ENCODE measurements at regions not wholly inside any gene's neighbourhood (a gene's known extent, or its start where the extent isn't known, plus 50 kb on each side); places are given as distances from the start of the nearest gene placed in this dataset.

GRCh38 chr19:28454083-28454482 lies 758.9 kb downstream of the UQCRFS1 start:
- H3K4me3 ChIP-seq (ENCODE audit: control insufficient read depth in 1 of 7, extremely low read depth in 1 of 7, insufficient read depth in 4 of 7, low read depth in 2 of 7, low read length in 6 of 7) = no peak overlapping the region
- no peaks in the 10 kb centered on the region for H3K9me3 ChIP-seq (ENCODE audit: control extremely low read depth in 1 of 5, control insufficient read depth in 4 of 5, insufficient read depth in 2 of 5, low read depth in 1 of 5, low read length in 4 of 5)
- CTCF ChIA-PET = interaction anchor here (0.7 kb wide), 1 partner anchor 32 kb away, joined by 3 read pairs; no protein-coding TSS in a partner anchor
- no peaks in the 10 kb centered on the region for H3K27me3 ChIP-seq (replicated peaks in 2 of 5; ENCODE audit: control insufficient read depth in 4 of 5, insufficient read depth in 5 of 5, low read length in 4 of 5)
- POLR2A ChIA-PET = no interaction called here
- no peaks in the 10 kb centered on the region for H3K4me1 ChIP-seq (ENCODE audit: control extremely low read depth in 1 of 4, control insufficient read depth in 4 of 4, insufficient read depth in 4 of 4, low read length in 3 of 4)
- no peaks in the 10 kb centered on the region for H3K36me3 ChIP-seq (ENCODE audit: control insufficient read depth in 4 of 4, insufficient read depth in 4 of 4, low read length in 3 of 4)
- H3K27ac ChIP-seq (ENCODE audit: insufficient read depth in 1 of 2, low read depth in 1 of 2, low read length in 2 of 2, poor library complexity in 1 of 2, severe bottlenecking in 2 of 2) = no peak overlapping the region
- DNase-seq = no peak
- 90% methylated on average over 3 of the region's 3 CpGs for WGBS (ENCODE audit: insufficient coverage)

DNA sequence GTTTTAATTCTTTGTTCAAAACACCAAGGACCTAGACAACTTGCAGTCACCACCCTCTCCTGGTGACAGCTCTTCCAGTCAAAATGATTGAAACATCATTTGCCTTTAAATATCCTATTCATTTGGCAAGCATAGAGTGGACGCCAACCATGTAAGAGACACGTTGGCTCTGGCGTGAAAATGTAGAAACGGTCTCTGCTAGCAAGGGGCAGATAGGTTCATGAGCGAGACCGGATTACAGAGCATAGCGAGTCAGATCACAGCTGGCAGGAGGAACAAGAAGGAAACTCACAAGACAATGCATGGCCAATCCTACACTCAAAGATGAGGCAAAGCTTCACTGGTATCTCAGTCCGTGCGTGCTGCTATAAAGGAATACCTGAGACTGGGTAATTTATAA lies 759.5 kb downstream of the UQCRFS1 start:
- CTCF ChIA-PET = no interaction called here
- Histone ChIP-seq H3K4me1 (ENCODE audit: control extremely low read depth in 1 of 4, control insufficient read depth in 4 of 4, insufficient read depth in 4 of 4, low read length in 3 of 4) (no peaks in the 10 kb centered on the region), H3K27ac (ENCODE audit: insufficient read depth in 1 of 2, low read depth in 1 of 2, low read length in 2 of 2, poor library complexity in 1 of 2, severe bottlenecking in 2 of 2) (no peak overlapping the region), H3K36me3 (ENCODE audit: control insufficient read depth in 4 of 4, insufficient read depth in 4 of 4, low read length in 3 of 4) (no peaks in the 10 kb centered on the region), H3K27me3 (replicated peaks in 2 of 5; ENCODE audit: control insufficient read depth in 4 of 5, insufficient read depth in 5 of 5, low read length in 4 of 5) (no peaks in the 10 kb centered on the region), H3K4me3 (ENCODE audit: control insufficient read depth in 1 of 7, extremely low read depth in 1 of 7, insufficient read depth in 4 of 7, low read depth in 2 of 7, low read length in 6 of 7) (no peak overlapping the region), H3K9me3 (ENCODE audit: control extremely low read depth in 1 of 5, control insufficient read depth in 4 of 5, insufficient read depth in 2 of 5, low read depth in 1 of 5, low read length in 4 of 5) (no peaks in the 10 kb centered on the region)
- 94% methylated on average over 9 of the region's 9 CpGs for WGBS (ENCODE audit: insufficient coverage)
- POLR2A ChIA-PET = no interaction called here
- DNase-seq = no peak

DNA sequence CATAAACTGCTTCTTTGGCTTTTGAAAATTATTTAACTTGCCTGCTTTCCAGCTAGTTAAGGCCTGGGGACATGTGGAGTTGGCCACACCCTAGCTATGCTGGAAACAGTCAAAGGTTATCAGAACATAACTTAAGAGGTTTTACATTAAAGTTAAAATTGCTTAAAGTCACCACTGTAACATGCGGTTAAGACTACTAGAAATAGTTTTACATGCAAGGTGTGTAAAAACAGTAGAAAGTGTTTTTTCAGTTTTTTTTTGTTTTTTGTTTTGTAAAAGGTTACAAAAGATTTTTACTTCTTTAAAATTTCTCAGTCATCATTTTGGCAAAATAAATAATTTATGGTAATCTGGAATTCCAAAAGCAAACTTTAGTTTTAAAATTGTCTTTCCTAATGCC lies 763.1 kb downstream of the UQCRFS1 start:
- no peaks in the 10 kb centered on the region for H3K27me3 ChIP-seq (replicated peaks in 2 of 5; ENCODE audit: control insufficient read depth in 4 of 5, insufficient read depth in 5 of 5, low read length in 4 of 5)
- WGBS (ENCODE audit: insufficient coverage) = no CpG with 5 or more reads among the region's 1 CpG
- CTCF ChIA-PET = interaction anchor here (1.7 kb wide), 1 partner anchor 19 kb away, joined by 4 read pairs; no protein-coding TSS in a partner anchor
- no peak for DNase-seq
- no peak overlapping the region for H3K27ac ChIP-seq (ENCODE audit: insufficient read depth in 1 of 2, low read depth in 1 of 2, low read length in 2 of 2, poor library complexity in 1 of 2, severe bottlenecking in 2 of 2)
- H3K4me1 ChIP-seq (ENCODE audit: control extremely low read depth in 1 of 4, control insufficient read depth in 4 of 4, insufficient read depth in 4 of 4, low read length in 3 of 4) = no peaks in the 10 kb centered on the region
- H3K4me3 ChIP-seq (ENCODE audit: control insufficient read depth in 1 of 7, extremely low read depth in 1 of 7, insufficient read depth in 4 of 7, low read depth in 2 of 7, low read length in 6 of 7) = no peak overlapping the region
- no peaks in the 10 kb centered on the region for H3K36me3 ChIP-seq (ENCODE audit: control insufficient read depth in 4 of 4, insufficient read depth in 4 of 4, low read length in 3 of 4)
- POLR2A ChIA-PET = no interaction called here
- H3K9me3 ChIP-seq (ENCODE audit: control extremely low read depth in 1 of 5, control insufficient read depth in 4 of 5, insufficient read depth in 2 of 5, low read depth in 1 of 5, low read length in 4 of 5) = no peaks in the 10 kb centered on the region

DNA sequence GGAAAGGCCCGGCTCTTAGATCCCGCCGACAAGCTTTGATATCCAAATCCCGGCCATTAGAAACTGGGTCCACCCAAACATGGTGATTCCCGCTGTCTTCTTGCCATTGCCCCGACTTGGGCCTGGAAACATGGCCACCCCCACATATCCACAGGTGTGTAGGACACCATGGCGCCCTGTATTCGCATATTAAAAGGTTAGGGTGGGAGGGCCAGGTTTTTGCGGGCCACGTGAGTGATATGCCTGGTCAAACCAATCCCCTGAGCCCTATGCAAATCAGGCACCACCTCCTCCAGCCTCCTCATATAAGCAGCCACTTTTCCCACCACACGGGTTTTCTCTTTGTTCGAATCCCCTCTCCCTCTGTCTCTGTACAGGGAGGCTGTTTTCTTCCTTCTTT lies 766.4 kb downstream of the UQCRFS1 start:
- no peak overlapping the region for H3K4me3 ChIP-seq (ENCODE audit: control insufficient read depth in 1 of 7, extremely low read depth in 1 of 7, insufficient read depth in 4 of 7, low read depth in 2 of 7, low read length in 6 of 7)
- no peak overlapping the region for H3K27ac ChIP-seq (ENCODE audit: insufficient read depth in 1 of 2, low read depth in 1 of 2, low read length in 2 of 2, poor library complexity in 1 of 2, severe bottlenecking in 2 of 2)
- H3K27me3 ChIP-seq (replicated peaks in 2 of 5; ENCODE audit: control insufficient read depth in 4 of 5, insufficient read depth in 5 of 5, low read length in 4 of 5) = no peaks in the 10 kb centered on the region
- DNase-seq = no peak
- peaks cover 0 to 4% (median 2%) of the 10 kb centered on the region in 4 experiments for H3K4me1 ChIP-seq (ENCODE audit: control extremely low read depth in 1 of 4, control insufficient read depth in 4 of 4, insufficient read depth in 4 of 4, low read length in 3 of 4)
- ChIA-PET CTCF (no interaction called here), POLR2A (no interaction called here)
- no peaks in the 10 kb centered on the region for H3K36me3 ChIP-seq (ENCODE audit: control insufficient read depth in 4 of 4, insufficient read depth in 4 of 4, low read length in 3 of 4)
- no peaks in the 10 kb centered on the region for H3K9me3 ChIP-seq (ENCODE audit: control extremely low read depth in 1 of 5, control insufficient read depth in 4 of 5, insufficient read depth in 2 of 5, low read depth in 1 of 5, low read length in 4 of 5)
- WGBS (ENCODE audit: insufficient coverage) = 93% methylated on average over 12 of the region's 12 CpGs

- no peaks in the 10 kb centered on the region for H3K36me3 ChIP-seq (ENCODE audit: control insufficient read depth in 4 of 4, insufficient read depth in 4 of 4, low read length in 3 of 4)
- CTCF ChIA-PET = no interaction called here
- no peaks in the 10 kb centered on the region for H3K27me3 ChIP-seq (replicated peaks in 2 of 5; ENCODE audit: control insufficient read depth in 4 of 5, insufficient read depth in 5 of 5, low read length in 4 of 5)
- peaks cover 0 to 4% (median 2%) of the 10 kb centered on the region in 4 experiments for H3K4me1 ChIP-seq (ENCODE audit: control extremely low read depth in 1 of 4, control insufficient read depth in 4 of 4, insufficient read depth in 4 of 4, low read length in 3 of 4)
- DNase-seq = no peak
- no peak overlapping the region for H3K4me3 ChIP-seq (ENCODE audit: control insufficient read depth in 1 of 7, extremely low read depth in 1 of 7, insufficient read depth in 4 of 7, low read depth in 2 of 7, low read length in 6 of 7)
- POLR2A ChIA-PET = no interaction called here
- H3K27ac ChIP-seq (ENCODE audit: insufficient read depth in 1 of 2, low read depth in 1 of 2, low read length in 2 of 2, poor library complexity in 1 of 2, severe bottlenecking in 2 of 2) = no peak overlapping the region
- 88% methylated on average over 8 of the region's 11 CpGs for WGBS (ENCODE audit: insufficient coverage)
- H3K9me3 ChIP-seq (ENCODE audit: control extremely low read depth in 1 of 5, control insufficient read depth in 4 of 5, insufficient read depth in 2 of 5, low read depth in 1 of 5, low read length in 4 of 5) = no peaks in the 10 kb centered on the region
These were observed 767.1 kb downstream of the UQCRFS1 start for GRCh38 chr19:28445826-28446225.

DNA sequence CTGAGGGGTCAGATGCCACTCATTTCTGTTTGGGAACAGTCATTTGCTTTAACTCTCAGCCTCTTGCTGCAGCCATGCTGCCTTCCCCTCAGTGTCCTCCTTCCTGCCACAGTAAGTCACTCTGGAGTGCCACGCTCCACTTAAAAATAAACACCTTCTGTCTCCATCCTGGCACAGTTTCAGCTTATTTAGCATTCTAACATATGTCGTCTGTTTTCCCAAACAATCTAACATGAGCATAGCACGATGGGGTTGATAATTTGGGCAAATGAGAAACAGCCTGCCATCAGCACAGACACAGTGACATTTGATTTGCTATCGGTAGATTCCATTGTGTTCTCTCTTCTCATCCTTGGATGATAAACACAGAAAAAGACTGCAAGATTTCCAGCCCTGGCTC lies 768.6 kb downstream of the UQCRFS1 start:
- POLR2A ChIA-PET = no interaction called here
- CTCF ChIA-PET = interaction anchor here (0.9 kb wide), 1 partner anchor 190 kb away, joined by 3 read pairs; no protein-coding TSS in a partner anchor
- Histone ChIP-seq H3K4me3 (ENCODE audit: control insufficient read depth in 1 of 7, extremely low read depth in 1 of 7, insufficient read depth in 4 of 7, low read depth in 2 of 7, low read length in 6 of 7) (no peak overlapping the region), H3K27ac (ENCODE audit: insufficient read depth in 1 of 2, low read depth in 1 of 2, low read length in 2 of 2, poor library complexity in 1 of 2, severe bottlenecking in 2 of 2) (no peak overlapping the region), H3K36me3 (ENCODE audit: control insufficient read depth in 4 of 4, insufficient read depth in 4 of 4, low read length in 3 of 4) (no peaks in the 10 kb centered on the region), H3K27me3 (replicated peaks in 2 of 5; ENCODE audit: control insufficient read depth in 4 of 5, insufficient read depth in 5 of 5, low read length in 4 of 5) (no peaks in the 10 kb centered on the region), H3K4me1 (ENCODE audit: control extremely low read depth in 1 of 4, control insufficient read depth in 4 of 4, insufficient read depth in 4 of 4, low read length in 3 of 4) (peaks cover 0 to 4% (median 2%) of the 10 kb centered on the region in 4 experiments), H3K9me3 (ENCODE audit: control extremely low read depth in 1 of 5, control insufficient read depth in 4 of 5, insufficient read depth in 2 of 5, low read depth in 1 of 5, low read length in 4 of 5) (no peaks in the 10 kb centered on the region)
- 95% methylated on average over 4 of the region's 4 CpGs for WGBS (ENCODE audit: insufficient coverage)
- no peak for DNase-seq

- Histone ChIP-seq H3K36me3 (ENCODE audit: control insufficient read depth in 4 of 4, insufficient read depth in 4 of 4, low read length in 3 of 4) (no peaks in the 10 kb centered on the region), H3K4me1 (ENCODE audit: control extremely low read depth in 1 of 4, control insufficient read depth in 4 of 4, insufficient read depth in 4 of 4, low read length in 3 of 4) (peaks cover 0 to 4% (median 2%) of the 10 kb centered on the region in 4 experiments), H3K27ac (ENCODE audit: insufficient read depth in 1 of 2, low read depth in 1 of 2, low read length in 2 of 2, poor library complexity in 1 of 2, severe bottlenecking in 2 of 2) (no peak overlapping the region), H3K9me3 (ENCODE audit: control extremely low read depth in 1 of 5, control insufficient read depth in 4 of 5, insufficient read depth in 2 of 5, low read depth in 1 of 5, low read length in 4 of 5) (no peaks in the 10 kb centered on the region), H3K27me3 (replicated peaks in 2 of 5; ENCODE audit: control insufficient read depth in 4 of 5, insufficient read depth in 5 of 5, low read length in 4 of 5) (no peaks in the 10 kb centered on the region), H3K4me3 (ENCODE audit: control insufficient read depth in 1 of 7, extremely low read depth in 1 of 7, insufficient read depth in 4 of 7, low read depth in 2 of 7, low read length in 6 of 7) (no peak overlapping the region)
- 89% methylated on average over 9 of the region's 9 CpGs for WGBS (ENCODE audit: insufficient coverage)
- DNase-seq = no peak
- ChIA-PET CTCF (no interaction called here), POLR2A (no interaction called here)
These were observed 769.6 kb downstream of the UQCRFS1 start for GRCh38 chr19:28443361-28443760.

All from common myeloid progenitor, CD34-positive (primary cell).